ENCODE measurements at regions not wholly inside any gene's neighbourhood (a gene's known extent, or its start where the extent isn't known, plus 50 kb on each side); places are given as distances from the start of the nearest gene placed in this dataset.

DNA sequence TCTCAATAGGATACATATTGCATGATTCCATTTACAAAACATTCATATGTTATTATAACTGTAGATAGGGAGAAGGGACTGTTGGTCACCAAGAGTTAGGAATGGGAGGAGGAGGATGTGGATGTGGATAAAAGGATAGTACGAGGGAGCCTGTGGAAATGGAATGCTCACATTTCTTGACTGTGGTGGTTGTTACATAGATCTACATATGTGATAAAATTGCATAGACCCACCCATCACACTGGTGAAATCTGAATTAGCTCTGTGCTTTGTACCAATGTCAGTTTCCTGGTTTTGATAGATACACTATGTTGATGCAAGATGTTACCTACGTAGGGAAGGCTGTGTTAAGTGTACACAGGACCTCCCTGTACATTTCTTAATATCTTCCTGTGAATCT, 233.5 kb upstream of the MTPN start:
- TF ChIP-seq EZH2 (IDR thresholded peaks at IDR 0.05; ENCODE audit: borderline replicate concordance) (no peak), EZH2phosphoT487 (IDR thresholded peaks at IDR 0.05; ENCODE audit: low read depth, severe bottlenecking, unreplicated experiment) (no peak)
- TF ChIP-seq, protein P1, sequence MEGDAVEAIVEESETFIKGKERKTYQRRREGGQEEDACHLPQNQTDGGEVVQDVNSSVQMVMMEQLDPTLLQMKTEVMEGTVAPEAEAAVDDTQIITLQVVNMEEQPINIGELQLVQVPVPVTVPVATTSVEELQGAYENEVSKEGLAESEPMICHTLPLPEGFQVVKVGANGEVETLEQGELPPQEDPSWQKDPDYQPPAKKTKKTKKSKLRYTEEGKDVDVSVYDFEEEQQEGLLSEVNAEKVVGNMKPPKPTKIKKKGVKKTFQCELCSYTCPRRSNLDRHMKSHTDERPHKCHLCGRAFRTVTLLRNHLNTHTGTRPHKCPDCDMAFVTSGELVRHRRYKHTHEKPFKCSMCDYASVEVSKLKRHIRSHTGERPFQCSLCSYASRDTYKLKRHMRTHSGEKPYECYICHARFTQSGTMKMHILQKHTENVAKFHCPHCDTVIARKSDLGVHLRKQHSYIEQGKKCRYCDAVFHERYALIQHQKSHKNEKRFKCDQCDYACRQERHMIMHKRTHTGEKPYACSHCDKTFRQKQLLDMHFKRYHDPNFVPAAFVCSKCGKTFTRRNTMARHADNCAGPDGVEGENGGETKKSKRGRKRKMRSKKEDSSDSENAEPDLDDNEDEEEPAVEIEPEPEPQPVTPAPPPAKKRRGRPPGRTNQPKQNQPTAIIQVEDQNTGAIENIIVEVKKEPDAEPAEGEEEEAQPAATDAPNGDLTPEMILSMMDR (IDR thresholded peaks at IDR 0.05; ENCODE audit: poor library complexity) = no peak
